ENCODE measurements at regions not wholly inside any gene's neighbourhood (a gene's known extent, or its start where the extent isn't known, plus 50 kb on each side); places are given as distances from the start of the nearest gene placed in this dataset.

- DNase-seq = no peak
These were observed 551.4 kb downstream of the TBC1D4 start for GRCh38 chr13:74930402-74931165.

- no peak for DNase-seq
These were observed 552.5 kb downstream of the TBC1D4 start for GRCh38 chr13:74929436-74929835.

DNA sequence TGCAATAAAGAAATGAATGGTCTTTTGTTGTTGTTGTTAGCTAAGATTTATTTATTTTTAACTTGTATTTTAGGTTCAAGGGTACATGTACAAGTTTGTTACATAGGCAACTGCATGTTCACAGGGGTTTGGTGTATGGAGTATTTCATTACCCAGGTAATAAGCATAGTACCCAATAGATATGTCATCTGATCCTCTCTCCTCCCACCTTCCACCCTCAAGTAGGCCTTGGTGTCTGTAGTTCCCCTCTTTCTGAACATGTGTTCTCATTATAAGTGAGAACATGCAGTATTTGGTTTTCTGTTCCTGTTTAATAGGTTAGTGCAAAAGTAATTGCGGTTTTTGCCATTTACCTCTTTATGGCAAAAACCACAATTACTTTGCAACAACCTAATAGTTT, 554.1 kb downstream of the TBC1D4 start:
- no peak for DNase-seq

- DNase-seq = no peak
These were observed 559.0 kb downstream of the TBC1D4 start for GRCh38 chr13:74922963-74923362.

- DNase-seq = no peak
These were observed 560.6 kb downstream of the TBC1D4 start for GRCh38 chr13:74921326-74921725.

DNA sequence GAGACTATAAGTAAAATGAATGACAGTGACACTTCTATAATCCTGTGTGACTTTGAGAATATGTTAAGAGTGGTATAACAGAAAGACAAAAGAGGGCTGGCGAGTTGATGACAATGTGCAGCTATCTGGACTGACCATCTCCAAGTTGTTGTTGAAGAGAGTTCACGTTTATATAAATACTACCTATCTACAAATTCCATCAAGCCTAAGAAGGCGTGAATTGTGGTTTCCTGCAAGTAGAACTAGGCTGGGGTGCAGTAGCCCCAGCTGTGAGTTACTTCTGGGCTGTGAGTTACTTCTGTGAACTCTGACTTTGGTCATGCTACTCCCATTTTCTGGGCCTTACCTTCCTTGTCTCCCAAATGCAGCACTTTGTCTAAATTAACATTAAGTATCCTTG, 561.0 kb downstream of the TBC1D4 start:
- DNase-seq = no peak

- DNase-seq = no peak
These were observed 561.6 kb downstream of the TBC1D4 start for GRCh38 chr13:74920361-74920760.

DNA sequence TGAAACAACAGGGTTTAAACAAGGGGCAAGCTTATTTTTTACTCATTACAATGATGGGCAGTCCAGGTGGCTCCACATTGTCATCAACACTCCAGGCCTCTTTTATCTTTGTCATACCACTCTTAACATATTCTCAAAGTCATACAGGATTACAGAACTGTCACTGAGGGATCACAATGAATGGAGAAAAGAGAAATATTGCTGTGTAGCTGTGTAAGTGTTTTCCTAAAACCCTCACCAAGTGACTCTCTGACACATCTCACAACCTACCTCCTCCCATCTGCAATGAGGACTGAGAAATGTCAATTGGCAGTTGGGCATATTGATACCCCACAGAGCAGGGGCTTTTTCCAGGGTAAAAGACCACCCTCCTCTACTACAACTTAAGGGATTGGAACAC, 562.1 kb downstream of the TBC1D4 start:
- peak in 1 of 2 experiments; percentile 20 for DNase-seq

- no peak for DNase-seq
These were observed 569.1 kb downstream of the TBC1D4 start for GRCh38 chr13:74912898-74913297.

DNA sequence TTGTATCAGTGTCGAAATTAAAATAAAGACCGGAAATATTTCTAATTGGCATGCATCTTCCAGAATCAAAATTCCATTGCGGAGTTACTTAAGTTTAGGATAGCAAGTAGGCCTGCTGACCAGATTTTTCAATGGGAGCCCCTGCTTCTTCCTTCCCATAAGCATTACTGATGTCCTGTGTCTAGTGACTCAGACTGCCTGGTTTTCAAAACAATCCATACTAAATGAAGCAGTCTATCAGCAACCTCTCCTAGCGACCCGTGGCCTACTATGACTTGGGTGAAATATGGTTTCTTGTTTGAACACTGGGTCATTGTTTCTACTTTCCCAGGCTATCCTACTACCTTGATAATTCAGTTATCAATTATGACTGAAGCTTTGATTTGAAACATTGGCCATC, 571.6 kb downstream of the TBC1D4 start:
- no peak for DNase-seq

GRCh38 chr13:74907788-74908187, 574.2 kb downstream of the TBC1D4 start:
- DNase-seq = no peak

- no peak for DNase-seq
These were observed 577.4 kb downstream of the TBC1D4 start for GRCh38 chr13:74904556-74904955.

- DNase-seq = no peak
These were observed 586.8 kb downstream of the TBC1D4 start for GRCh38 chr13:74895042-74895796.

DNA sequence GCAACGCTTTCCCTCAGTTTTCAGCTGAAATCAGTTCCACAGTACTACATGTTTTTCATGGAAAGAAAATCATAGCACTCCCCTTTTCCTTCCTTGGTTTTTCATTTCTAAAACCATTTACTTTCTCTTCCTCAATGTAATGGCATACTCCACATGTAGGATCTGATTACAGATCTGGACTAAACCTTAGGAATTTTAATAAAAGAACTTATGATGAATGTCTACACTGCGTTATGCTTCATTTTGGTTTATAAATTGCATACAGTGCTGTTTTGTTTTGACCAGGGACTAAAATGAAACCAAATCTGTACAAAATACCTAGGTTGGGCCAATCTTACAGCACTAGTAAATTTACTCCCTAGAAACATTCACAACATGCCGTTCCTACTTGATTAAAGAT, 589.9 kb downstream of the TBC1D4 start:
- no peak for DNase-seq

DNA sequence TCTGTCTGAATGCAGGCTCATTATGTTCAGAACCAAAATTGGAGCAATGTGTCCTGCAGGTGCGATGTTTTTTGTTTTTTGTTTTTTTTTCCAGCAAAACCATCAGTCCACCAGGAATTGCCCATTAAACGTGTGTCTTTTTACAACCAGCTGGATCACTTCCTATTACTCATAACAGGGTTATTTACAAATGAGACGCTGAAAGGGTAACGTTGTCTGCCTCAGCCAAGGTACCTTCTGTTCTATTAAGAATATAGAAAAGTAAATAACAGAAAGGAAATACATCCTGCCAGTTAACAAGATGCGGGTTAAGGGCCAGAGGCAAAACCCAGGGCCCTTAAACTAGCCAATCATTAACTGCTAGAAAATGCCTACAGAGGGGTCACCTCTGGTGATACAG, 590.4 kb downstream of the TBC1D4 start:
- DNase-seq = no peak

- DNase-seq = no peak
These were observed 592.6 kb downstream of the TBC1D4 start for GRCh38 chr13:74889321-74889720.

GRCh38 chr13:74886502-74886901, 595.5 kb downstream of the TBC1D4 start:
- DNase-seq = no peak

DNA sequence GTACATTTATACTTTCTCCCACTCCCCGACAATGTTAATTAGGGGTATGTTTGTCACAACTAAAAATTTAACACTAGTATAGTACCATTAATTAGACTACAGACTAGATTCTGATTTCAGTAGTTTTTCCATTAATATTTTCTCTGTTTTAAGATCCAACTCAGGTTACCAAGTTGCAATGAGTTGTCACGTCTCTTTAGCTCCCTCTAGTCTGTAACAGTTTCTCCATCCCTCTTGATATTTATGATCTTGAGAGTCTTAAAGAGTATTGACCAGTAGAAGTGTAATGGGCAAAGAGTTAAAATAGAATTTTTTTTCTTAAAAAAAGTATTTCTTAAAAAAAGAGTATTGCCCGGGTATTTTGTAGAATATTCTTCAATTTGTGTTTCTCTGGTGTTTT, 598.1 kb downstream of the TBC1D4 start:
- DNase-seq = no peak

DNA sequence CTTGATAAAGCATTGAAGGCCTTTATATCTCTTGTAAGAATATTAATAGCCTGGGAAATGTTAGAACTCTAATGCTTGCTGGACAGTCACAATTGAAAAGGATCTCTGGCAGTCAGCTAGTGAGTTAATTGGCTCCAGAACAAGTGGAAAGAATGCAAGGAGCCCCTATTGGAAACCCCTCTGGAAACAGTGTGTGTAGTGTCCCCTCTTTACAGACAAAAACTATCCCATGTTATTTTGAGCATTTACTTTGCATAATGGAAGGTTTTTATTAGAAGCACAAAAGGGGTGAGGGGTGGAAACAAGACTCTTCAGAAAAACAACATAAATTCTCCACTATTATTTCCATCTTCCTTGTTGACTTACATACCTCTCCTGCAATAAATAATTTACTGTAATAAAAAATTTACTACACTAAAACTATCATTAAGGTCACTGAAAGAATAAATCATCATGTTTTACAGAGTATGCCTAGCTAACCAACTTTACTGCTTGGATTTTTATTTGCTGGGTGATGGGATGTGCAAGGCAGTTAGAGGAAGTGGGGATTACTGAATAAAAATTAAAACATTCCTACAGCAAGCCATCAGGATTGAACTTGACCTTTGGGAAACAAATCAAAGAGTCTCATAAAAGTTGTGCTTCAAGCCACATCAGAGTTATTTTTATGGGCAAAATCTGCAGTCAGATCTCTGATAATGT, 610.4 kb downstream of the TBC1D4 start:
- no peak for DNase-seq

- DNase-seq = no peak
These were observed 611.1 kb downstream of the TBC1D4 start for GRCh38 chr13:74870865-74871264.

DNA sequence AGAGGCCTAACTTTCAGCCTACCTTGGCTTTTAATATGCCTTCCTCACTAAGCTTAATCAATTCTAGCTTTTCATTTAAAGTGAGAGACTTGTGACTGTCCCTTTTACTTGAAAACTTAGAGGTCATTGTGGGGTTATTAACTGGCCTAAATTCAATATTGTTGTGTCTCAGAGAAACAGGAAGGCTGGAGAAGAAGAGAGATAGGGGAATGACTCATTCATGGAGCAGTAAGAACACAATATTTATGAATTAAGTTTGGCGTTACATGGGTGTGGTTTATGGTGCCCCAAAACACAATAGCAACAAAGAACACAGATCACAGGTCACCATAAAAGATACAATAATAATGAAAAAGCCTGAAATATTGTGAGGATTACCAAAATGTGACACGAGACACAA, 612.1 kb downstream of the TBC1D4 start:
- DNase-seq = no peak

GRCh38 chr13:74868049-74868448, 613.9 kb downstream of the TBC1D4 start:
- no peak for DNase-seq

DNA sequence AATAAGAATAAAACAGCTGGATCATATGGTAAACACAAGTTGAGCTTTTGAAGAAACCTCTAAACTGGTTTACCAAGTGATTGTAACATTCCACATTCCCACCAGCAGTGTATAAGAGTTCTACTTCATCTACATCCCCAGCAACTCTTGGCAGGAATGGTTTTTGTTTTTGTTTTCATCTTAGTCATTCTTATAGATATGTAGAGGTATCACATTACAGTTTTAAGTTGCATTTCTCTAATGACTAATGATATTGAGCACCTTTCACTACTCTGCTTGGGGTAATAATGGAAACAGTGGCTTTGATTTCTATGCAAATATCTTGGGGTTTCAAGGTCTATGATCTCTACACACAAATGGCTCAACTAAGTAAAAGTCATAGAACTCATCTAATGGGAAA, 614.5 kb downstream of the TBC1D4 start:
- DNase-seq = no peak

GRCh38 chr13:74866101-74866500, 615.9 kb downstream of the TBC1D4 start:
- DNase-seq = no peak
